GM21526 (cell line): ENCODE measurements at regions not wholly inside any gene's neighbourhood (a gene's known extent, or its start where the extent isn't known, plus 50 kb on each side); places are given as distances from the start of the nearest gene placed in this dataset.

ENCODE experiments used
- ATAC-seq: cut with Tn5 transposase; IDR thresholded peaks from one replicate; pipeline ENCODE4 v1.9.1; 2021; ENCODE audit warnings: moderate library complexity; ENCODE audit not compliant: unreplicated experiment, low FRiP score

DNA sequence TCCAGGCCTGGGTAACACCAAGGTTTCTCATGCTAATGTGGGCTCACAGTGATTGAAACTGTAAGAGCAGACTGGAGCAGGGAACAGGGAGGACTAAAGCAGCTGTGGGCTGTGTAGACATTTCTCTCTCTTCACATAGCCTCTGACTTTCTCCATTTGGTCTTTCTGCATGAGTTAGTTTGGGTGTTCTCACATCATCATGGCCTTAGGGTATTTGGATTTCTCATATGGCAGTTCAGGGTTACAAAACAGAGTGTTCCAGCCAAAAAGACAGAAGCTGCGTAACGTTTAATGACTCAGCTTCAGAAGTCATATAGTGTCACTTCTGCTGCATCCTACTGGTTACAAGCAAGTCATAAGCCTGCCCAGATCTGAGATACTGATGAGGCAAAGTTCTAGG, 52.0 kb upstream of the OSBPL8 start:
- no peak for ATAC-seq

DNA sequence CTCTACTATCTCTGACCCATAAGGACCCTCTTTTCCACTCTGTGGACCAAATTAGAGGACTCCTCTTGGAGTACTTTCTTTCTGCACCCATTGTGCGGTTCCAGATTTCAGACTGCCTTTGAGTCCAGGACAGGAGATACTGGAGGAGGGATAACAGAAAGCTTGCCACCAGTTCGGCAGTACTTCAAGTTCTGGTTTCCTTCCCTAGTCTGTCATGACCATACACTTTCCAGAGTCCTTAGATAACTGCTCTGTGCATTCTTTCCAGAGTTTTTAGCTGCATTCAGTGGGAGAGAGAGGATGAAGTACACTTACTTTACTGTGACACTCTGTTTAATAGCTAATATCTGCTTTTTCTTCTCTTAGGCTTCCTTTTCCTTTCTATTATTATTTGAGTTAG, 54.8 kb upstream of the OSBPL8 start:
- ATAC-seq: no peak

DNA sequence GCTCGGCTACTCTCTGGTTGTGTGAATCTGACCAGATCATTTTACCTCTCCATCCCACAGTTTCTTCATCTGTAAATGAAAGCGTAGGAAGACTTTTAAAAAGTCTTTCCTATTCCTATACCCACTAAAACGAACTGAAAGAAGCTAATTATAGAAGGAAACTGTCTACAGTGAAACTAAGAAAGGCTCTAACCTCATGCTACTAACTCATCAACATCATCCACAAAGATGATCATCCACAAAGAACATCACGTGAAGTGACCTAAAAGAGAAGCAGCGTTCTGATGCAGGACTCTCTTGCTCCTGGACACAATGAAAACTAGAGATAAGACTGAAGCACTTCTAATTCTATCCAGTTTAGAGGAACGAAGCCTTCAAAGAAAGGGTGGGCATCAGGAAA, 58.5 kb upstream of the OSBPL8 start:
- ATAC-seq: no peak

DNA sequence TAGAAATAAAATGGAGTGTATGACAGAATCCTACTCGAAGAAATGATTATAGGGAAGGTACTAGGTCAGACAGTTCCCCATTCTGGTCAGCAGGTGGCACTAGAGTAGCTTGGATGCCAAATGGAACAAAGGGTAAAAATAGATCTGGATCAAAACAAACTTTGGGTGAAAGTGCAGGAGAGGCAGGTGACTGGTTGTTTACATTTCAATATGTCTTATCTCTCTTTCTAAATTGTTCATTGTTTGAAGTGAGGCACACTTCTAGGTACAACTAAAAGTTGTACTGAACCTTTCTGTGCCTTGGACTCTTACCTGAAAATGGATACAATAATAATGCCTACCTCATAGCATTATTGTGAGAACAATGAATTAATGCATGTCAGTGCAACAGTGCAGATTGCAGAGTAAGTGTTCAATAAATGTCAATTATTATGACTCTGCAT, 62.0 kb upstream of the OSBPL8 start:
- ATAC-seq: peak; percentile 71

DNA sequence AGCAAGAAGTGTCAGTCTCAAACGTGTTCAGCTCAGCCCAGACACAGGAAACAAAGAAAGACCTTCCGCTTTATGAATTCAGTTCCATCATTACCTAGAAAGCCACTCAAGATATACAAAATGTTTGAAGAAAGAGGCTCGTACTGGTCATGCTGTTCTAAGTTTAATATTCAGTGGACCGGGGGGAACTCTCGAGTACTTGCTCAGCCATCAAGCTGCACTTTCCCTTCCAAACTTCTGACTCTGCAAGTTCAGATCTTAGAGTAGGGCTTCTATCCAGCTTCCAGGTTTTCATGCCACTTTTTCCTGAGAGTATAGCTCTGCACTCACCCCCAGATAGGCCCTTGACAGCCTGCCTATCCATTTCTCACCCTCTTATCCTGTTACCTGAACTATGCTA, 62.8 kb upstream of the OSBPL8 start:
- ATAC-seq: no peak

DNA sequence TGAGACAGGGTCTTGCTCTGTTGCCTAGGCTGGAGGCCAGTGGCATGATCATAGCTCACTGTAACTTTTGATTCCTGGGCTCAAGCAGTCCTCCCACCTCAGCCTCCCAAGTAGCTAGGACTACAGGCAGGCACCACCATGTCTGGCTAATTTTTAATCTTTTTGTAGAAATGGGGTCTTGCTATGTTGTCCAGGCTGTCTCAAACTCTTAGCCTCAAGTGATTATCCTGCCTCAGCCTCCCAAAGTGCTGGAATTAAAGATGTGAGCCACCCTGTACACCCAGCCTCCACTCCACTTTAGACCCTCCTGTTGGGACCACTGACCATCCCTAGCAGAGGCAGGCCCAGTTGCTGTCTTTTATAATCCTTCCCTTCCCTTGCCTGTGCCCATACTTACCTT, 63.3 kb upstream of the OSBPL8 start:
- no peak for ATAC-seq

GRCh38 chr12:76623931-76624330, 64.4 kb upstream of the OSBPL8 start:
- no peak for ATAC-seq

DNA sequence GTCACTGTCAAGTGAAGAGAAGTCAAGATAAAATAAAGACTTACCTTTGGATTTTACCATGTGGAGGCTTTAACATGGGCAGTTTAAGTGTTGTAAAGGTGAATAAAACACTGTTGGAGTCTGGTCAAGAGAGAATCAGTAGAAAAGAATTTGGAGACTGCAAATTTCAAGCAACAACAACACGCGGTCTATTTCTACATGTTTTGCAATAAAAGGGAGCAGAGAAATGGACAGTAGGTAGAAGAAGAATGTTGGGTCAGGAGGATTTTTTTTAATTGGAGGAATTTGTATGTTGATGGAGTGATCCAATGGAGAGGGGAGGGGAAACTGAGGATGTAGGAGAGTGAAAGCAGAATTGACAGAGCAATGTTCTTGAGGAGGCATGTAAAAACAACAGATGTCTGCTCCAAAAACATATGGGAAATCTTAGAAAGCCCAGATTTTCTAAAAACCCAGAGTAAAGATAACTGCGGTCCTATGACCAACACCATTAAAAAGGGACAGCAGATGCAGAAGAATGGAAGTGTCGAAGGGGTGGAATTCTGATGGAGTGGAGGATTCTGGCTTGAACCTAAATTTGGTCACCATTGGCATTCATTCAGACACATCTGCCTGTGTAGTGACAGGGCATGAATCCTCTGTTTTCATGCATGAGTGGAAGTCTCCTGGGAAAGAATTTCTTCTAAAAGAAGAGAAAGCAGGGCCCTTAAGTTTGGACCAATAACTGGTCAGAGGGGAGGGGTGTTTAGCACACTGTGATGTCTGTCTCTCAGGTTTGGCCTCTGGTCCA, 68.0 kb upstream of the OSBPL8 start:
- ATAC-seq: no peak

GRCh38 chr12:76628745-76629144, 69.2 kb upstream of the OSBPL8 start:
- no peak for ATAC-seq

DNA sequence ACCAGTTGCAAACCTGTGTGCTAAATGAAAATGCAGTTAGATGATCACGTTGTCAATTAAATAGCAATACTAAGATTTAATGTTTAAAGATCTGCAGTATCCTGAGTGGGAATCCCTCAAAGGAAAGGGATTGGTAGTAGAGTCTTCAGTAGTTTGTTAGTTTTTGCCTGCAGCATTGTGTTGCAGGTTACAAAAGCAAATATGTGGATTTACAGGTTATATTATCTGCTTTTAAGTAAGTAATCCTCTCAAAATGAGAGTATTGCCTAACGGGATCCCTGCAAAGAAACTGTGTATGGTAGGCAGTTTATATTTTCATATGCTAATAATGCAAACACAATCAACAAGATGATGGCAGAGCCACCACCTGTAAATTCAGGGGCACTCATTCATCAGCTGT, 72.2 kb upstream of the OSBPL8 start:
- ATAC-seq: no peak

DNA sequence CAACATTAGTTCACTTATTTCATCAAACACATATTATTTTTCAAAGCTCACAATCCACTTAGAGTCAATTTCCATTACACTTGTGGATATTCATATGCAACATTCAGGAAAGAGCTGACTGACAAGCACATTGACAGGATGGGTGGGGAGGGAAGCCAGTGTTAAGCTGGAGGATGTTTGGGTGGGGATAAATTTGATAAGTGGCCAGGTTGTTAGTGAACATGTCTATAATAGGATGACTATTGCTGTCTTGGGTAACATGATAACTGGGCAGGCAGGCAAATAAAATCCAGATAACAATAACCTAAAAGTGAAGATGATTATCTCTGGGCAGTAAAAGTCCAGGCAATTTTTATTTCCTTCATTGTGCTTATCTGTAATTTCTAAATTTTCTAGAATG, 73.8 kb upstream of the OSBPL8 start:
- ATAC-seq: no peak

DNA sequence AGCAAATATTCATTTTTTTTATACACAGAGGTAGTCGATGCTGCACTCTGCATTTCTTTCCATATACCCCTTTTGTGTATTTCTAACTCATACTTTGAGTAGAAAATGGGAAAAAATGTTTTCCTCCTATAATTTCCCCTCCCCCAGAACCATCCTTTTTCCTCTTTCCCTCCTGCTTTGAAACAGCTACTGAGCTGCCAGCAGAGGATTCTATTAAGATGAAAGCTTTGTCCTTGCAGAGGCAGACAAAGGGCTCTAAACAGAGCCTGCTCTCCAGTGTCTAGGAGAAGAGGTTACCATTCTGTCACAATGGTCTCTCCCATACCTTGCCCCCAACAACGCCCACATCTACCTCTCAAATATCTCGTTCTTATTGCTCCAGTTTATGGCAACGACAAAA, 74.6 kb upstream of the OSBPL8 start:
- no peak for ATAC-seq

- no peak for ATAC-seq
Measured at GRCh38 chr12:76636121-76636692, 76.6 kb upstream of the OSBPL8 start.

DNA sequence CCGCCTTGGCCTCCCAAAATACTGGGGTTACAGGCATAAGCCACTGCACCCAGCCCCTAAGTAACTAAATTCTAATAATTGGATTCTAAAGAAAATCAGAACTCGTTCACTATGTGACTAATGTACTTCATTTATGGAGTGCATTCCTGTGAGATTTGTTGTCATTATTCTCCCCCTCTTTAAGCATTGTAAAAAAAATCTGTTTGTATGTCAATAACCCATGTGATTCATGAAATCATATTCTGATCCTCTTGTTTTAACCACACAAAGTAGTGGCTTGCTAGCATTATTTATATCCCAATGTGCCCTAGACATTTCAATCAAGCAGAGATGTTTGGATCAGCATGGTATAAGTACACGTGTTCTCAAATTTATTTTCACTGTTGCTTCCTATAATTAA, 78.2 kb upstream of the OSBPL8 start:
- ATAC-seq: no peak

DNA sequence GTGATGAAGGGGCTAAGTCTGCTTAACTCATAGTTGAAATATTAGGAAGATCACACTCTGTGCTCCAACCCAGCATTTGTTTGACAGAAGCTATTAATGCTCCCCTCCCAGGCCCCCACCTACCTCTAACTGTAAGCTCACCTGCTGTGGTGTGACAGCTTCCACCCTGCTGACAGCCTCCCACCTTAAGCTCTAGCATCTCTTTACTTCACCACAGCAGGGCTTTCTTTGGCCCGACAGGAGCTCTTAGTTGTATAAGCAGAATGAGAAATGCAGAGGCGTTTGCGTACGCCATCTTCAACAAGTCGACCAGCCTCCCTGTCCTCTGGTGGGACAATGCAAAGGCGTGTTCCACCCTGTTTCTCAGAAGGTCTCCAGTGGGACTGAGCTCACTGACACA, 80.1 kb upstream of the OSBPL8 start:
- no peak for ATAC-seq

GRCh38 chr12:76641073-76641472, 81.5 kb upstream of the OSBPL8 start:
- no peak for ATAC-seq

DNA sequence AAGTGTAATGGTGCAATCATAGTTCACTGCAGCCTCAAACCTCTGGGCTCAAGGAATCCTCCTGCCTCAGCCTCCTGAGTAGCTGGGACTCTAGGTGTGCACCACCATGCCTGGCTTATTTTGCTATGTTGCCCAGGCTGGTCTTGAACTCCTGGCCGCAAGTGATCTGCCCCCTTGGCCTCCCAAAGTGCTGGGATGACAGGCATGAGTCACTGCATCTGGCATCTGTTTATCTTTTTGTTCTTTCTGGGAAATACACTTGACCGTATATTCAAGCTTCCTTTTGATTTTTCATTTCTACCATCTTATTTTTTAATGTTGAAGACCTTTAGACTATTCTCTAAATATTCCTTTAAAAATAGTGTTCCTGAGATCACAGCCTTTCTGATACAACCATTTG, 82.4 kb upstream of the OSBPL8 start:
- no peak for ATAC-seq

DNA sequence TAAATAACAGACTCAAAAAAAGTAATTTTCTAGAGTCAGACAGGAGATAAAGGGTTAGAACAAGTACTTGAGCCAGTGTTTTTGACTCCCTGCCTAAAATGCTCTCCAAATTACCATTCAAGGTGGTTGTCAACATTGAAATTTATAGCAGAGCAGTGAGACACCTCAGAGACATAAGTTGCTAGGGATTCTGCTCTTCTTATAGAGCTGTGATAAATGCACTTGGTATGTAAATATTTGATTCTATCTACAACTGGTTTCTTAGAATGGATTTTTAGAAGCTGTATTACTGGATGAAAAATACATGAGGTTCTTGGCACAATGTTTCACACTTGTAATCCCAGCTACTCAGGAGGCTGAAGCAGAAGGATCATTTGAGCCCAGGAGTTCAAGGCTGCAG, 83.9 kb upstream of the OSBPL8 start:
- no peak for ATAC-seq

DNA sequence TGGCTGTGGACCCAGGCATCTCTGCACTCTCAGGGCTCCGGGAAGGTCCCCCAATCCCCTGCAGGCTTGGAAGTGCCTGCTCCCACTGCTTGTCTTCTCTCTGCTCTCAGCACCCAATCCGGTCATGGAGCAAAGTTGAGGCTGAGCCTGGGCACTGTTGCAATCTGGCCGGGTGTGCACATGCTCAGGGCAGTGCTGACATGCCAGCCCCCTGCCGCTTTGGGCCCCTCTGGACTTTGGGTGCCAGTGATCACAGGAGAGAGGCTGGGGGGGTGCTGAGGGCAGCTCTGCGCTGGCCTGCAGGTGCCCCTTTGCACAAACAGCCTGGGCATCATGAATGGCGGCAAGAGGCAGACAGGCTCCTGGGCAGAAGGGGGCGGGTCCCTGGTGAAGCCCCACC, 85.4 kb upstream of the OSBPL8 start:
- no peak for ATAC-seq

- ATAC-seq: no peak
Measured at GRCh38 chr12:76645934-76646333, 86.4 kb upstream of the OSBPL8 start.

GRCh38 chr12:76646366-76646765, 86.8 kb upstream of the OSBPL8 start:
- ATAC-seq: no peak

DNA sequence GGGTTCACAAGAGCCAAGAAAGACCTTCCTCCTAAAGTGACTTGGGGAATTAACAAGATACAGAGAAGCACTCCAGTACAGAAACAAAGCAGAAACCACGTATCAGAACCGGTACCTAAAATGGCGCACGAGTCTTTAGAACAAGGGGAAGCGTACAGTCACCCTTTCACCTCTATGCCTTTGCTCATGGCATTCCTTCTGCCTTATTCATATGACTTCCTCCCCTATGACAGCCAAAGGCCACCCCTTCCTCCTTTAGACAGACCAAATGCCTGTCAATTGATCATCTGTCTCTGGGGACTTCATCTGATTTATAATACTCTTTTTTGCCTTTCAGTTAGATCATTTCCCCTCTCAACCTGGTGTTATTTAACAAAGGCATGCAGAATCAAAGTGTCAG, 89.5 kb upstream of the OSBPL8 start:
- no peak for ATAC-seq

GRCh38 chr12:76652402-76652801, 92.8 kb upstream of the OSBPL8 start:
- no peak for ATAC-seq
